H1 (cell line): ENCODE measurements at regions not wholly inside any gene's neighbourhood (a gene's known extent, or its start where the extent isn't known, plus 50 kb on each side); places are given as distances from the start of the nearest gene placed in this dataset.

Source experiments
- CTCF ChIA-PET: fragments of 300-600 bp; sonication (Branson Sonifier 250); formaldehyde crosslinking; loops from one replicate; lab custom pipeline; 2021; ENCODE audit not compliant: partially characterized antibody; lab: Charles Lee
- POLR2A ChIA-PET: fragments of 300-600 bp; sonication (Branson Sonifier 250); formaldehyde crosslinking; loops from one replicate; lab custom pipeline; 2021; ENCODE audit warnings: inconsistent platforms; ENCODE audit not compliant: partially characterized antibody; lab: Charles Lee
- DNase-seq, 2 experiments: peaks; one replicate each; pipeline versions ENCODE4 v3.0.0 to v3.0.0-alpha.2; 2010 to 2022; ENCODE audit warnings: low spot score in 2 of 2, low read depth in 1 of 2, mixed read lengths in 1 of 2
- FAIRE-seq: peaks from 2 replicates; lab custom pipeline; 2011; peaks lifted over from hg19 to GRCh38; lab: Jason Lieb, UNC
- H2AFZ ChIP-seq: 2 replicates; pipeline ENCODE4 v1.8.1; 2012; ENCODE audit warnings: low read length, inconsistent platforms
- H2AK5ac ChIP-seq: 2 replicates; pipeline ENCODE4 v1.6.1; 2013; ENCODE audit warnings: low read depth, low read length
- H2BK120ac ChIP-seq: replicated peaks from 2 replicates; pipeline ENCODE3; 2013; ENCODE audit warnings: low read depth, low read length, inconsistent platforms
- H2BK12ac ChIP-seq: 2 replicates; pipeline ENCODE4 v1.6.1; 2013; ENCODE audit warnings: low read depth, low read length
- H2BK15ac ChIP-seq: 2 replicates; pipeline ENCODE4 v1.6.1; 2013; ENCODE audit warnings: low read length
- H2BK20ac ChIP-seq: 2 replicates; pipeline ENCODE4 v1.6.1; 2013; ENCODE audit warnings: low read length
- H2BK5ac ChIP-seq: 2 replicates; pipeline ENCODE4 v1.6.1; 2013; ENCODE audit warnings: low read depth, low read length
- H3K14ac ChIP-seq: 2 replicates; pipeline ENCODE4 v1.6.1; 2013; ENCODE audit warnings: inconsistent platforms; ENCODE audit not compliant: insufficient read length
- H3K18ac ChIP-seq: 2 replicates; pipeline ENCODE4 v1.6.1; 2013; ENCODE audit warnings: low read length; ENCODE audit errors: extremely low read depth
- H3K23ac ChIP-seq: 2 replicates; pipeline ENCODE4 v1.6.1; 2013; ENCODE audit warnings: inconsistent platforms; ENCODE audit not compliant: insufficient read length
- H3K23me2 ChIP-seq: 2 replicates; pipeline ENCODE4 v1.6.1; 2013; ENCODE audit warnings: low read depth, low read length
- H3K27ac ChIP-seq: 2 replicates; pipeline ENCODE4 v1.6.1; 2011; ENCODE audit warnings: low read depth, low read length, inconsistent platforms
- H3K27me3 ChIP-seq, 4 experiments: replicated peaks in 1 of 4; 1 replicate in 1 of 4; 2 replicates in 3 of 4; pipeline versions ENCODE4 v1.6.1 to v1.8.1; 2011 to 2013; ENCODE audit warnings: low read length in 3 of 4, mild to moderate bottlenecking in 3 of 4, inconsistent platforms in 2 of 4, mixed read lengths in 2 of 4, moderate library complexity in 1 of 4; ENCODE audit not compliant: control insufficient read depth in 3 of 4, insufficient read depth in 3 of 4; ENCODE audit errors: extremely low read depth in 1 of 4
- H3K36me3 ChIP-seq, 4 experiments: 2 replicates each; pipeline versions ENCODE4 v1.6.1 to v1.8.1; 2011 to 2013; ENCODE audit warnings: mild to moderate bottlenecking in 4 of 4, low read length in 3 of 4, moderate library complexity in 2 of 4, control low read depth in 1 of 4, inconsistent platforms in 1 of 4; ENCODE audit not compliant: insufficient read depth in 4 of 4, control insufficient read depth in 2 of 4
- H3K4ac ChIP-seq: replicated peaks from 2 replicates; pipeline ENCODE3; 2013; ENCODE audit warnings: low read length, low read depth, mixed read lengths, inconsistent platforms; ENCODE audit not compliant: insufficient read length
- H3K4me1 ChIP-seq, 4 experiments: replicated peaks in 1 of 4; 1 replicate in 1 of 4; 2 replicates in 3 of 4; pipeline versions ENCODE4 v1.6.1 to v1.8.1; 2011 to 2013; ENCODE audit warnings: low read length in 3 of 4, inconsistent platforms in 2 of 4, mixed read lengths in 1 of 4; ENCODE audit not compliant: insufficient read depth in 4 of 4, control insufficient read depth in 3 of 4
- H3K4me2 ChIP-seq, 2 experiments: 2 replicates each; pipeline versions ENCODE4 v1.6.1 to v1.8.1; 2011 to 2013; ENCODE audit warnings: low read depth in 2 of 2, low read length in 2 of 2, control low read depth in 1 of 2, inconsistent platforms in 1 of 2, mild to moderate bottlenecking in 1 of 2; ENCODE audit not compliant: insufficient read depth in 1 of 2
- H3K4me3 ChIP-seq, 4 experiments: fragments of 200-600, 300-600 bp in 1 of 4; sonication (generic), shearing (Covaris generic), sonication (Bioruptor Twin) in 1 of 4; 2 replicates each; pipeline versions ENCODE4 v1.5.1 to v1.8.1; 2011 to 2016; ENCODE audit warnings: low read length in 4 of 4, low read depth in 3 of 4, control low read depth in 2 of 4, inconsistent platforms in 2 of 4, mild to moderate bottlenecking in 2 of 4, mixed read lengths in 1 of 4, moderate library complexity in 1 of 4; ENCODE audit not compliant: insufficient read depth in 2 of 4; ENCODE audit errors: extremely low read depth in 1 of 4
- H3K56ac ChIP-seq: replicated peaks from 2 replicates; pipeline ENCODE3; 2013; ENCODE audit warnings: low read depth, mild to moderate bottlenecking, mixed read lengths, low read length, inconsistent platforms; ENCODE audit not compliant: insufficient read length
- H3K79me1 ChIP-seq: 2 replicates; pipeline ENCODE4 v1.6.1; 2013; ENCODE audit warnings: low read depth, low read length, control low read depth
- H3K79me2 ChIP-seq, 2 experiments: 2 replicates each; pipeline versions ENCODE4 v1.6.1 to v1.8.1; 2012 to 2013; ENCODE audit warnings: low read length in 2 of 2, mild to moderate bottlenecking in 2 of 2, inconsistent platforms in 1 of 2; ENCODE audit not compliant: insufficient read depth in 2 of 2, control insufficient read depth in 1 of 2
- H3K9ac ChIP-seq, 4 experiments: replicated peaks in 1 of 4; 1 replicate in 1 of 4; 2 replicates in 3 of 4; pipeline versions ENCODE4 v1.6.1 to v1.8.1; 2011 to 2013; ENCODE audit warnings: low read depth in 3 of 4, low read length in 3 of 4, control low read depth in 2 of 4, mild to moderate bottlenecking in 2 of 4, moderate library complexity in 2 of 4, inconsistent platforms in 1 of 4; ENCODE audit errors: extremely low read depth in 1 of 4
- H3K9me3 ChIP-seq, 2 experiments: 2 replicates each; pipeline versions ENCODE4 v1.6.1 to v1.8.1; 2012 to 2013; ENCODE audit warnings: mild to moderate bottlenecking in 2 of 2, moderate library complexity in 2 of 2, control low read depth in 1 of 2, inconsistent platforms in 1 of 2, low read depth in 1 of 2, low read length in 1 of 2, mixed read lengths in 1 of 2; ENCODE audit not compliant: insufficient read depth in 2 of 2
- H4K20me1 ChIP-seq, 2 experiments: replicated peaks in 1 of 2; 2 replicates each; pipeline versions ENCODE3 to v1.8.1; 2011 to 2013; ENCODE audit warnings: inconsistent platforms in 2 of 2, low read length in 2 of 2, mild to moderate bottlenecking in 1 of 2; ENCODE audit not compliant: insufficient read depth in 2 of 2, control insufficient read depth in 1 of 2
- H4K5ac ChIP-seq: 2 replicates; pipeline ENCODE4 v1.6.1; 2013; ENCODE audit warnings: low read length, low read depth, mixed read lengths, inconsistent platforms; ENCODE audit not compliant: insufficient read length
- H4K8ac ChIP-seq: 2 replicates; pipeline ENCODE4 v1.8.0; 2013; ENCODE audit warnings: mild to moderate bottlenecking, moderate library complexity, low read length, inconsistent platforms; ENCODE audit not compliant: insufficient read depth; ENCODE audit errors: extremely low read depth
- H4K91ac ChIP-seq: replicated peaks from 2 replicates; pipeline ENCODE3; 2013; ENCODE audit warnings: low read length, mixed read lengths, inconsistent platforms; ENCODE audit not compliant: insufficient read length
- CREB1 ChIP-seq: IDR thresholded peaks from 2 replicates; pipeline ENCODE4 v1.6.1; 2012; ENCODE audit warnings: inconsistent platforms
- SIRT6 ChIP-seq: IDR thresholded peaks from one replicate; pipeline ENCODE4 v1.7.1; 2012; ENCODE audit warnings: low read length, inconsistent platforms
- SIX5 ChIP-seq: IDR thresholded peaks from 2 replicates; pipeline ENCODE4 v1.6.1; 2011; ENCODE audit warnings: mild to moderate bottlenecking, low read depth, low read length
- SP2 ChIP-seq: IDR thresholded peaks from 2 replicates; pipeline ENCODE4 v1.6.1; 2012; ENCODE audit warnings: mild to moderate bottlenecking, low read length, inconsistent platforms
- TBP ChIP-seq: IDR thresholded peaks from 2 replicates; pipeline ENCODE4 v1.6.1; 2011; ENCODE audit warnings: low read depth, low read length, improper control_type of control experiment
- TCF12 ChIP-seq: IDR thresholded peaks from 2 replicates; pipeline ENCODE4 v1.6.1; 2011; ENCODE audit warnings: low read depth, mild to moderate bottlenecking, low read length
- WGBS, 2 experiments: shearing (Covaris generic) in 1 of 2; methylation state at CpG; one replicate each; pipeline versions ENCODE4 v1.1.6 to v1.1.7; 2013 to 2015; ENCODE audit warnings: low lambda C conversion rate in 2 of 2, mixed read lengths in 2 of 2, inconsistent platforms in 1 of 2, low coverage in 1 of 2, missing lambda C conversion rate in 1 of 2; ENCODE audit not compliant: insufficient replicate concordance in 2 of 2, insufficient coverage in 1 of 2, insufficient read length in 1 of 2; ENCODE audit errors: extremely low coverage in 1 of 2, missing lambda C conversion rate in 1 of 2; 5-methylcytosine and 5-hydroxymethylcytosine counted together

GRCh38 chr1:63255153-63255552, 67.2 kb upstream of the FOXD3 start:
- H3K27ac ChIP-seq: no peak overlapping the region
- WGBS, 2 experiments: 87% methylated on average over 1 of the region's 1 CpG; no CpG with 5 or more reads in 1 of the 2 experiments
- H3K4me1 ChIP-seq: no peaks in the 10 kb centered on the region
- H4K5ac ChIP-seq: no peak overlapping the region
- no peaks in the 10 kb centered on the region for H3K23me2 ChIP-seq
- no peak overlapping the region for H2AK5ac ChIP-seq
- DNase-seq (no peak), FAIRE-seq (no peak)
- no peak overlapping the region for H4K8ac ChIP-seq
- POLR2A ChIA-PET: no interaction called here
- H3K9ac ChIP-seq: no peak overlapping the region
- no peaks in the 10 kb centered on the region for H3K79me2 ChIP-seq
- H2BK20ac ChIP-seq: no peak overlapping the region
- H3K14ac ChIP-seq: no peak overlapping the region
- CTCF ChIA-PET: no interaction called here
- no peak overlapping the region for H2BK5ac ChIP-seq
- no peaks in the 10 kb centered on the region for H3K9me3 ChIP-seq
- no peak overlapping the region for H3K23ac ChIP-seq
- no peak overlapping the region for H2BK15ac ChIP-seq
- H3K36me3 ChIP-seq: no peaks in the 10 kb centered on the region
- H3K4me3 ChIP-seq: no peak overlapping the region
- no peaks in the 10 kb centered on the region for H3K79me1 ChIP-seq
- H3K4me2 ChIP-seq: no peak overlapping the region
- H2AFZ ChIP-seq: no peak overlapping the region
- H3K18ac ChIP-seq: no peak overlapping the region
- no peaks in the 10 kb centered on the region for H3K27me3 ChIP-seq
- no peak overlapping the region for H3K4ac ChIP-seq
- TF ChIP-seq TBP (no peak), TCF12 (no peak), SIRT6 (no peak), CREB1 (no peak), SP2 (no peak), SIX5 (no peak)
- TF ChIP-seq, all 59 proteins: peak for 0
- H2BK12ac ChIP-seq: no peak overlapping the region
- H3K56ac ChIP-seq: no peak overlapping the region
- H4K20me1 ChIP-seq: no peaks in the 10 kb centered on the region
- no peak overlapping the region for H4K91ac ChIP-seq
- H2BK120ac ChIP-seq: no peak overlapping the region
